ENCODE measurements at regions not wholly inside any gene's neighbourhood (a gene's known extent, or its start where the extent isn't known, plus 50 kb on each side); places are given as distances from the start of the nearest gene placed in this dataset.

DNA sequence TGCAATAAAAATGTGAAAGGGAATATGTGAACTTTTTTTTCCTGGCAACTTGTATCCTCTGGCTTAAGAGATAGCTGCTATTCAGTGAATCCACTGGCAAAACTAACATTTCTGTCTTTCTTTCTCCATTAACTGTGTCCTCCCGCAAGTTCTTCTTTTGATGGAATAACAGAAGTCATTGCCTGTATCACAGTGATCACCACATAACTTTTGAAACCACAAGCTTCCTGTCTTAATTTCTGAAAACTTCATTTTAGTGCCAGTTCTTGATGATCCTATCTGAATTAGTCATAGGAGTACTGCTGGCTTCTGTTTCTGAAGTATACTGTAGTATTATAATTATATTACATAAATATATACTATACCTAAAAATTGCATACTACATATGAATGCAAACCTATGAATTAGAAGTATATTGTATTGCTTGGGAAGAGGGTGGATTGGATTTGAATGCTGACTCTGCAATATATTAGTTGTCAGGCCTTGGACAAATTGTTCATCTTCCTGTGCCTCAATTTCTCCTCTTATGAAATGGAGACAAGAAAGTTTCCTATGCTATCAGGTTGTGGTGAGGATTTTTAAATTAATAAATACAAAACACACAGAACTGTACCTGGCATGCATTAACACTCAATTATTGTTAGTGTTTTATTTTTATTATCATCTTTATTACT lies 441.6 kb downstream of the CETN3 start:
- DNase-seq (no peak), FAIRE-seq (no peak)
- intact Hi-C loops (cut with DNase I), result no loop called here
- H3K36me3 ChIP-seq (ENCODE audit: control insufficient read depth in 2 of 3, insufficient read depth in 3 of 3, low read length in 3 of 3), result no peaks in the 10 kb centered on the region
- no peaks in the 10 kb centered on the region for H3K9me3 ChIP-seq (ENCODE audit: control insufficient read depth in 2 of 3, insufficient read depth in 1 of 3, low read length in 3 of 3)
- no peak for TF ChIP-seq CTCF (IDR thresholded peaks at IDR 0.05; ENCODE audit: borderline replicate concordance, extremely low read depth, insufficient read depth)
- no peaks in the 10 kb centered on the region for H3K27me3 ChIP-seq (ENCODE audit: control insufficient read depth, insufficient read depth, low read length)
- no peak overlapping the region for H3K9ac ChIP-seq (ENCODE audit: low read length in 3 of 3)
- no peak overlapping the region for H3K27ac ChIP-seq (ENCODE audit: low read depth in 2 of 2, low read length in 2 of 2)
- H3K4me3 ChIP-seq (ENCODE audit: low read length in 3 of 3), result no peak overlapping the region
- H3K4me1 ChIP-seq (ENCODE audit: control insufficient read depth in 2 of 3, insufficient read depth in 2 of 3, low read depth in 1 of 3, low read length in 3 of 3), result no peaks in the 10 kb centered on the region

GRCh38 chr5:89956838-89957237 lies 452.7 kb downstream of the CETN3 start:
- Histone ChIP-seq H3K9ac (ENCODE audit: low read length in 3 of 3) (no peak overlapping the region), H3K27me3 (ENCODE audit: control insufficient read depth, insufficient read depth, low read length) (no peaks in the 10 kb centered on the region), H3K4me3 (ENCODE audit: low read length in 3 of 3) (no peak overlapping the region), H3K36me3 (ENCODE audit: control insufficient read depth in 2 of 3, insufficient read depth in 3 of 3, low read length in 3 of 3) (no peaks in the 10 kb centered on the region), H3K9me3 (ENCODE audit: control insufficient read depth in 2 of 3, insufficient read depth in 1 of 3, low read length in 3 of 3) (no peaks in the 10 kb centered on the region), H3K4me1 (ENCODE audit: control insufficient read depth in 2 of 3, insufficient read depth in 2 of 3, low read depth in 1 of 3, low read length in 3 of 3) (no peaks in the 10 kb centered on the region), H3K27ac (ENCODE audit: low read depth in 2 of 2, low read length in 2 of 2) (no peak overlapping the region)
- intact Hi-C loops (cut with DNase I), result no loop called here
- no peak for TF ChIP-seq CTCF (IDR thresholded peaks at IDR 0.05; ENCODE audit: borderline replicate concordance, extremely low read depth, insufficient read depth)
- FAIRE-seq (no peak), DNase-seq (no peak)

- intact Hi-C loops (cut with DNase I), result no loop called here
- FAIRE-seq (no peak), DNase-seq (peak in 2 of 5 donors; percentile 19 to 20)
- H3K9me3 ChIP-seq (ENCODE audit: control insufficient read depth in 2 of 3, insufficient read depth in 1 of 3, low read length in 3 of 3), result no peaks in the 10 kb centered on the region
- H3K4me3 ChIP-seq (ENCODE audit: low read length in 3 of 3), result no peak overlapping the region
- no peak overlapping the region for H3K9ac ChIP-seq (ENCODE audit: low read length in 3 of 3)
- H3K27me3 ChIP-seq (ENCODE audit: control insufficient read depth, insufficient read depth, low read length), result no peaks in the 10 kb centered on the region
- H3K27ac ChIP-seq (ENCODE audit: low read depth in 2 of 2, low read length in 2 of 2), result no peak overlapping the region
- H3K4me1 ChIP-seq (ENCODE audit: control insufficient read depth in 2 of 3, insufficient read depth in 2 of 3, low read depth in 1 of 3, low read length in 3 of 3), result no peaks in the 10 kb centered on the region
- TF ChIP-seq CTCF (IDR thresholded peaks at IDR 0.05; ENCODE audit: borderline replicate concordance, extremely low read depth, insufficient read depth), result no peak
- no peaks in the 10 kb centered on the region for H3K36me3 ChIP-seq (ENCODE audit: control insufficient read depth in 2 of 3, insufficient read depth in 3 of 3, low read length in 3 of 3)
These were observed 454.6 kb downstream of the CETN3 start for GRCh38 chr5:89954916-89955315.

GRCh38 chr5:89951876-89952275 lies 457.7 kb downstream of the CETN3 start:
- H3K27me3 ChIP-seq (ENCODE audit: control insufficient read depth, insufficient read depth, low read length), result no peaks in the 10 kb centered on the region
- intact Hi-C loops (cut with DNase I), result no loop called here
- no peaks in the 10 kb centered on the region for H3K36me3 ChIP-seq (ENCODE audit: control insufficient read depth in 2 of 3, insufficient read depth in 3 of 3, low read length in 3 of 3)
- no peaks in the 10 kb centered on the region for H3K4me1 ChIP-seq (ENCODE audit: control insufficient read depth in 2 of 3, insufficient read depth in 2 of 3, low read depth in 1 of 3, low read length in 3 of 3)
- FAIRE-seq, result no peak
- no peak overlapping the region for H3K4me3 ChIP-seq (ENCODE audit: low read length in 3 of 3)
- DNase-seq, result no peak
- TF ChIP-seq CTCF (IDR thresholded peaks at IDR 0.05; ENCODE audit: borderline replicate concordance, extremely low read depth, insufficient read depth), result no peak
- no peaks in the 10 kb centered on the region for H3K9me3 ChIP-seq (ENCODE audit: control insufficient read depth in 2 of 3, insufficient read depth in 1 of 3, low read length in 3 of 3)
- H3K27ac ChIP-seq (ENCODE audit: low read depth in 2 of 2, low read length in 2 of 2), result no peak overlapping the region
- H3K9ac ChIP-seq (ENCODE audit: low read length in 3 of 3), result no peak overlapping the region
